ENCODE measurements at regions not wholly inside any gene's neighbourhood (a gene's known extent, or its start where the extent isn't known, plus 50 kb on each side); places are given as distances from the start of the nearest gene placed in this dataset.

DNA sequence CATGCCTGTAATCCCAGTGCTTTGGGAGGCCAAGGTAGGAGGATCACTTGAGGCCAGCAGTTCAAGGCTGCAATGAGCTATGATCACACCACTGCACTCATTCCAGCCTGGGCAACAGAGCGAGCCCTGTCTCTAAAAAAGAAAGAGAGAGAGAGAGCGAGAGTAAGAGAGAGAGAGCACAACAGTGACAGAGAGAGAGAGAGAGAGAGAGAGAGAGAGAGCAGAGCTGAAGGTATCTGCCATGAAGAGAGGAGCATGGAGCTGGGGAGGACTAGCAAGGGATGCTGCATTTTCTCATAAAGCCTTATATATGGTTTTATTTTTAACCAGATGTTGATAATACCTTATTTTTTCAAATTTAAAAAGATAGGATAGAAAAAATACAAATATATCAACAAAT is 84.5 kb upstream of the RNF32 start:
- DNase-seq (ENCODE audit: insufficient read length, low spot score) (no peak), FAIRE-seq (no peak)
- TF ChIP-seq TAF1 (IDR thresholded peaks at IDR 0.05; ENCODE audit: low read depth, low read length) (no peak), POU2F2 (IDR thresholded peaks at IDR 0.05; ENCODE audit: low read depth, low read length) (no peak), SPI1 (IDR thresholded peaks at IDR 0.05; ENCODE audit: low read depth, low read length) (no peak), POLR2AphosphoS5 (IDR thresholded peaks at IDR 0.05; ENCODE audit: low read depth, low read length) (no peak), POLR2A (IDR thresholded peaks at IDR 0.05; ENCODE audit: low read depth, low read length) (no peak), PAX5 (IDR thresholded peaks at IDR 0.05; ENCODE audit: insufficient read depth, low read length, severe bottlenecking) (no peak)

GRCh38 chr7:156554488-156554887 is 86.1 kb upstream of the RNF32 start:
- FAIRE-seq (no peak), DNase-seq (ENCODE audit: insufficient read length, low spot score) (no peak)
- TF ChIP-seq SPI1 (IDR thresholded peaks at IDR 0.05; ENCODE audit: low read depth, low read length) (no peak), POLR2AphosphoS5 (IDR thresholded peaks at IDR 0.05; ENCODE audit: low read depth, low read length) (no peak), PAX5 (IDR thresholded peaks at IDR 0.05; ENCODE audit: insufficient read depth, low read length, severe bottlenecking) (no peak)

DNA sequence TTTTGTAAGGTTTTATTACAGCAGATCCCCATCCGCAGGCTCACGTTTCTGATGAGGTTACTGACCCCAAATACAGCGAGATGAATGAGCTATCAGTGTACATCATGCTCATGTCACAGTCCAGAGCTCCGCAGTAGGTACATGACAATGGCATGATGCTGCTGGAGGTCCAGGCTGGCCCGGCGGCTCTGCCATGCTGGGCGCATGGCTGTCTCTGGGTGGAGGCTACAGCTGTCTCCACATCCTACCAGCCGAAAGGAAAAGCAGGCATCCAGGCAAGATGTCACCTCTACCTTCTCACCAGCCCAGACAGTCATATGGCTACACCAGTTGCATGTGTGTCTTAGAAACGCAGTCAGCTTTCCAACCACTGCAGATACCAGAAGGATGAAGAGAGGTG is 90.9 kb upstream of the RNF32 start:
- no peak for TF ChIP-seq SPI1 (IDR thresholded peaks at IDR 0.05; ENCODE audit: low read depth, low read length)
- TF ChIP-seq PAX5 (IDR thresholded peaks at IDR 0.05; ENCODE audit: insufficient read depth, low read length, severe bottlenecking): no peak
- no peak for TF ChIP-seq POLR2A (IDR thresholded peaks at IDR 0.05; ENCODE audit: low read depth, low read length)
- TF ChIP-seq POU2F2 (IDR thresholded peaks at IDR 0.05; ENCODE audit: low read depth, low read length): no peak
- TF ChIP-seq TAF1 (IDR thresholded peaks at IDR 0.05; ENCODE audit: low read depth, low read length): no peak
- TF ChIP-seq POLR2AphosphoS5 (IDR thresholded peaks at IDR 0.05; ENCODE audit: low read depth, low read length): no peak
- FAIRE-seq (no peak), DNase-seq (ENCODE audit: insufficient read length, low spot score) (no peak)

GRCh38 chr7:156547884-156548561 is 92.6 kb upstream of the RNF32 start:
- DNase-seq (ENCODE audit: insufficient read length, low spot score) (no peak), FAIRE-seq (no peak)
- TF ChIP-seq SPI1 (IDR thresholded peaks at IDR 0.05; ENCODE audit: low read depth, low read length): no peak
- no peak for TF ChIP-seq PAX5 (IDR thresholded peaks at IDR 0.05; ENCODE audit: insufficient read depth, low read length, severe bottlenecking)
- no peak for TF ChIP-seq POLR2A (IDR thresholded peaks at IDR 0.05; ENCODE audit: low read depth, low read length)
- TF ChIP-seq TAF1 (IDR thresholded peaks at IDR 0.05; ENCODE audit: low read depth, low read length): no peak
- TF ChIP-seq POLR2AphosphoS5 (IDR thresholded peaks at IDR 0.05; ENCODE audit: low read depth, low read length): no peak
- TF ChIP-seq POU2F2 (IDR thresholded peaks at IDR 0.05; ENCODE audit: low read depth, low read length): no peak

GRCh38 chr7:156545979-156546378 is 94.6 kb upstream of the RNF32 start:
- TF ChIP-seq POU2F2 (IDR thresholded peaks at IDR 0.05; ENCODE audit: low read depth, low read length) (no peak), PAX5 (IDR thresholded peaks at IDR 0.05; ENCODE audit: insufficient read depth, low read length, severe bottlenecking) (no peak), SPI1 (IDR thresholded peaks at IDR 0.05; ENCODE audit: low read depth, low read length) (no peak), TAF1 (IDR thresholded peaks at IDR 0.05; ENCODE audit: low read depth, low read length) (no peak), POLR2AphosphoS5 (IDR thresholded peaks at IDR 0.05; ENCODE audit: low read depth, low read length) (no peak), POLR2A (IDR thresholded peaks at IDR 0.05; ENCODE audit: low read depth, low read length) (no peak)
- no peak for FAIRE-seq
- DNase-seq (ENCODE audit: insufficient read length, low spot score): no peak

GRCh38 chr7:156544919-156545715 is 95.5 kb upstream of the RNF32 start:
- FAIRE-seq: no peak
- no peak for TF ChIP-seq TAF1 (IDR thresholded peaks at IDR 0.05; ENCODE audit: low read depth, low read length)
- TF ChIP-seq SPI1 (IDR thresholded peaks at IDR 0.05; ENCODE audit: low read depth, low read length): no peak
- DNase-seq (ENCODE audit: insufficient read length, low spot score): no peak

- TF ChIP-seq POLR2A (IDR thresholded peaks at IDR 0.05; ENCODE audit: low read depth, low read length): no peak
- no peak for TF ChIP-seq TAF1 (IDR thresholded peaks at IDR 0.05; ENCODE audit: low read depth, low read length)
- no peak for TF ChIP-seq POU2F2 (IDR thresholded peaks at IDR 0.05; ENCODE audit: low read depth, low read length)
- TF ChIP-seq PAX5 (IDR thresholded peaks at IDR 0.05; ENCODE audit: insufficient read depth, low read length, severe bottlenecking): no peak
- TF ChIP-seq SPI1 (IDR thresholded peaks at IDR 0.05; ENCODE audit: low read depth, low read length): no peak
- TF ChIP-seq POLR2AphosphoS5 (IDR thresholded peaks at IDR 0.05; ENCODE audit: low read depth, low read length): no peak
- DNase-seq (ENCODE audit: insufficient read length, low spot score) (no peak), FAIRE-seq (no peak)
Measured at GRCh38 chr7:156543699-156544598, 96.6 kb upstream of the RNF32 start.

DNA sequence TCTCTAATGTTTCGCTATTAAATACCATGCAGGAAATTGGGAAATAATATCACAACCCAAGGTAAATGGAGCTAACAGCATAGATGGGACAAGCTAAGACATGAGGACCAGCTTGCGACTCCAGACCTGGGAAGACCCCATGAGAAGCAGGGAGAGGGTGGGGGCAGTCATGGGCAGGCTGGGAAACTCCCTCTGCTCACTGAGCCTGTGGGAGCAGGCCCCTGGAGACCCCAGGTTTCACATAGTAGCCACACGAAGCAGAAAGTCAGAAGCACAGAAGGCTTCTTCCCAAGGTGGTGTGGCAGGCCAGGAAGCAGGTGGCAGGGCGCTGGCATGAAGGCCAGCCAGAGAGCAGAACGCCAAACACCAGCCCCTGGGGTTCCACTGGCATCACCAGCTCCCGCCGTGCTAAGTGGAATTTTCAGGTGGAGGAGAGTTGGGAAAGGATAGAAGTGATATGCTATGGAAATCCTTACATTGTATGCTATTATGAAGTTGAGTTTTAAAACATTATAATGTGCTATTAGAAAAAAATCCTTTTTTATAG is 99.9 kb upstream of the RNF32 start:
- DNase-seq (ENCODE audit: insufficient read length, low spot score) (no peak), FAIRE-seq (no peak)
- no peak for TF ChIP-seq POU2F2 (IDR thresholded peaks at IDR 0.05; ENCODE audit: low read depth, low read length)
- TF ChIP-seq SPI1 (IDR thresholded peaks at IDR 0.05; ENCODE audit: low read depth, low read length): no peak
- TF ChIP-seq TAF1 (IDR thresholded peaks at IDR 0.05; ENCODE audit: low read depth, low read length): no peak
- no peak for TF ChIP-seq POLR2A (IDR thresholded peaks at IDR 0.05; ENCODE audit: low read depth, low read length)
- no peak for TF ChIP-seq PAX5 (IDR thresholded peaks at IDR 0.05; ENCODE audit: insufficient read depth, low read length, severe bottlenecking)
- no peak for TF ChIP-seq POLR2AphosphoS5 (IDR thresholded peaks at IDR 0.05; ENCODE audit: low read depth, low read length)

GRCh38 chr7:156539999-156540398 is 100.6 kb upstream of the RNF32 start:
- TF ChIP-seq POU2F2 (IDR thresholded peaks at IDR 0.05; ENCODE audit: low read depth, low read length) (no peak), TAF1 (IDR thresholded peaks at IDR 0.05; ENCODE audit: low read depth, low read length) (no peak), POLR2A (IDR thresholded peaks at IDR 0.05; ENCODE audit: low read depth, low read length) (no peak), SPI1 (IDR thresholded peaks at IDR 0.05; ENCODE audit: low read depth, low read length) (no peak), PAX5 (IDR thresholded peaks at IDR 0.05; ENCODE audit: insufficient read depth, low read length, severe bottlenecking) (no peak), POLR2AphosphoS5 (IDR thresholded peaks at IDR 0.05; ENCODE audit: low read depth, low read length) (no peak)
- FAIRE-seq: no peak

More at GRCh38 chr7:156539999-156540398, 100.6 kb upstream of the RNF32 start:
- no peak for DNase-seq (ENCODE audit: insufficient read length, low spot score)
